ENCODE measurements at regions not wholly inside any gene's neighbourhood (a gene's known extent, or its start where the extent isn't known, plus 50 kb on each side); places are given as distances from the start of the nearest gene placed in this dataset.

- H3K9me3 Mint-ChIP-seq = no peaks in the 10 kb centered on the region
- no peaks in the 10 kb centered on the region for H3K36me3 Mint-ChIP-seq (ENCODE audit: low read depth)
- H3K27me3 Mint-ChIP-seq (ENCODE audit: low read depth) = no peaks in the 10 kb centered on the region
- peaks cover 4% of the 10 kb centered on the region for H3K4me1 Mint-ChIP-seq
- H3K27ac Mint-ChIP-seq = no peak overlapping the region
- H3K4me3 Mint-ChIP-seq = no peak overlapping the region
- no peak for TF ChIP-seq CTCF (IDR thresholded peaks at IDR 0.05; ENCODE audit: unreplicated experiment in 3 of 3)
These were observed 343.4 kb upstream of the GYPC start for GRCh38 chr2:126312579-126312978.

- Mint-ChIP-seq H3K9me3 (no peaks in the 10 kb centered on the region), H3K36me3 (ENCODE audit: low read depth) (no peaks in the 10 kb centered on the region), H3K4me3 (no peak overlapping the region), H3K27me3 (ENCODE audit: low read depth) (no peaks in the 10 kb centered on the region), H3K4me1 (peaks cover 9% of the 10 kb centered on the region), H3K27ac (no peak overlapping the region)
- no peak for TF ChIP-seq CTCF (IDR thresholded peaks at IDR 0.05; ENCODE audit: unreplicated experiment in 3 of 3)
These were observed 340.1 kb upstream of the GYPC start for GRCh38 chr2:126315828-126316227.

- Mint-ChIP-seq H3K36me3 (ENCODE audit: low read depth) (no peaks in the 10 kb centered on the region), H3K27ac (no peak overlapping the region), H3K4me1 (peaks cover 9% of the 10 kb centered on the region), H3K27me3 (ENCODE audit: low read depth) (no peaks in the 10 kb centered on the region), H3K4me3 (no peak overlapping the region), H3K9me3 (no peaks in the 10 kb centered on the region)
- no peak for TF ChIP-seq CTCF (IDR thresholded peaks at IDR 0.05; ENCODE audit: unreplicated experiment in 3 of 3)
These were observed 338.0 kb upstream of the GYPC start for GRCh38 chr2:126317790-126318431.

GRCh38 chr2:126322342-126322741 lies 333.6 kb upstream of the GYPC start:
- no peak for TF ChIP-seq CTCF (IDR thresholded peaks at IDR 0.05; ENCODE audit: unreplicated experiment in 3 of 3)
- Mint-ChIP-seq H3K27me3 (ENCODE audit: low read depth) (peaks cover 3% of the 10 kb centered on the region), H3K4me3 (no peak overlapping the region), H3K4me1 (peaks cover 5% of the 10 kb centered on the region), H3K36me3 (ENCODE audit: low read depth) (no peaks in the 10 kb centered on the region), H3K27ac (no peak overlapping the region), H3K9me3 (no peaks in the 10 kb centered on the region)

- no peak for TF ChIP-seq CTCF (IDR thresholded peaks at IDR 0.05; ENCODE audit: unreplicated experiment in 3 of 3)
These were observed 330.8 kb upstream of the GYPC start for GRCh38 chr2:126325202-126325601.

GRCh38 chr2:126329173-126329572 lies 326.8 kb upstream of the GYPC start:
- peaks cover 3% of the 10 kb centered on the region for H3K27me3 Mint-ChIP-seq (ENCODE audit: low read depth)
- H3K4me3 Mint-ChIP-seq = no peak overlapping the region
- no peak overlapping the region for H3K27ac Mint-ChIP-seq
- no peak for TF ChIP-seq CTCF (IDR thresholded peaks at IDR 0.05; ENCODE audit: unreplicated experiment in 3 of 3)
- H3K36me3 Mint-ChIP-seq (ENCODE audit: low read depth) = no peaks in the 10 kb centered on the region
- H3K4me1 Mint-ChIP-seq = no peaks in the 10 kb centered on the region
- H3K9me3 Mint-ChIP-seq = peaks cover 35% of the 10 kb centered on the region

More at GRCh38 chr2:126325202-126325601, 330.8 kb upstream of the GYPC start:
- Mint-ChIP-seq H3K4me3 (no peak overlapping the region), H3K4me1 (peaks cover under 1% of the 10 kb centered on the region), H3K27me3 (ENCODE audit: low read depth) (peaks cover 3% of the 10 kb centered on the region), H3K27ac (no peak overlapping the region), H3K9me3 (peaks cover 2% of the 10 kb centered on the region), H3K36me3 (ENCODE audit: low read depth) (no peaks in the 10 kb centered on the region)
